ENCODE measurements at regions not wholly inside any gene's neighbourhood (a gene's known extent, or its start where the extent isn't known, plus 50 kb on each side); places are given as distances from the start of the nearest gene placed in this dataset.

GRCh38 chr2:20562540-20563225 lies 88.2 kb downstream of the HS1BP3 start:
- no peak for DNase-seq
- no peak for FAIRE-seq
- intact Hi-C loops (cut with DNase I): no loop called here
- H3K36me3 ChIP-seq: no peaks in the 10 kb centered on the region
- no peaks in the 10 kb centered on the region for H3K4me1 ChIP-seq
- no peak for ATAC-seq
- no peak overlapping the region for H3K4me3 ChIP-seq
- H3K27me3 ChIP-seq: no peaks in the 10 kb centered on the region
- 81 to 82% methylated on average over 14 of the region's 14 CpGs for WGBS, 2 donors
- no peaks in the 10 kb centered on the region for H3K9me3 ChIP-seq
- no peak for TF ChIP-seq CTCF (IDR thresholded peaks at IDR 0.05)
- no peak overlapping the region for H3K27ac ChIP-seq

GRCh38 chr2:20563251-20563650 lies 87.6 kb downstream of the HS1BP3 start:
- Histone ChIP-seq H3K4me3 (no peak overlapping the region), H3K27ac (no peak overlapping the region), H3K4me1 (no peaks in the 10 kb centered on the region), H3K9me3 (no peaks in the 10 kb centered on the region), H3K27me3 (no peaks in the 10 kb centered on the region), H3K36me3 (no peaks in the 10 kb centered on the region)
- DNase-seq: no peak
- no peak for TF ChIP-seq CTCF (IDR thresholded peaks at IDR 0.05)
- no peak for FAIRE-seq
- 80 to 86% methylated on average over 3 of the region's 3 CpGs for WGBS, 2 donors
- intact Hi-C loops (cut with DNase I): no loop called here
- ATAC-seq: no peak

- intact Hi-C loops (cut with DNase I): no loop called here
- 72 to 77% methylated on average over 5 of the region's 5 CpGs for WGBS, 2 donors
- Histone ChIP-seq H3K36me3 (no peaks in the 10 kb centered on the region), H3K4me1 (no peaks in the 10 kb centered on the region), H3K4me3 (no peak overlapping the region), H3K27ac (no peak overlapping the region), H3K9me3 (no peaks in the 10 kb centered on the region), H3K27me3 (no peaks in the 10 kb centered on the region)
- TF ChIP-seq CTCF (IDR thresholded peaks at IDR 0.05): no peak
- DNase-seq (no peak), ATAC-seq (no peak), FAIRE-seq (no peak)
Observed at GRCh38 chr2:20563833-20564232, 87.1 kb downstream of the HS1BP3 start.

GRCh38 chr2:20565101-20565622 lies 85.7 kb downstream of the HS1BP3 start:
- no peaks in the 10 kb centered on the region for H3K36me3 ChIP-seq
- 55 to 63% methylated on average over 6 to 7 of the region's 7 CpGs for WGBS, 2 donors
- FAIRE-seq (no peak), ATAC-seq (no peak), DNase-seq (no peak)
- no peak overlapping the region for H3K27ac ChIP-seq
- H3K27me3 ChIP-seq: no peaks in the 10 kb centered on the region
- TF ChIP-seq CTCF (IDR thresholded peaks at IDR 0.05): no peak
- no peak overlapping the region for H3K4me3 ChIP-seq
- intact Hi-C loops (cut with DNase I): no loop called here
- no peaks in the 10 kb centered on the region for H3K4me1 ChIP-seq
- H3K9me3 ChIP-seq: no peaks in the 10 kb centered on the region

GRCh38 chr2:20565623-20566236 lies 85.2 kb downstream of the HS1BP3 start:
- Histone ChIP-seq H3K4me3 (no peak overlapping the region), H3K4me1 (no peaks in the 10 kb centered on the region), H3K27me3 (no peaks in the 10 kb centered on the region), H3K36me3 (no peaks in the 10 kb centered on the region), H3K27ac (no peak overlapping the region), H3K9me3 (no peaks in the 10 kb centered on the region)
- WGBS, 2 donors: 42 to 46% methylated on average over 8 of the region's 8 CpGs
- no peak for TF ChIP-seq CTCF (IDR thresholded peaks at IDR 0.05)
- no peak for DNase-seq
- ATAC-seq: peak in 3 of 4 donors; percentile 29 to 52 (median 44)
- intact Hi-C loops (cut with DNase I): no loop called here
- FAIRE-seq: no peak
